Neural cell (in vitro differentiated cells): ENCODE measurements at regions not wholly inside any gene's neighbourhood (a gene's known extent, or its start where the extent isn't known, plus 50 kb on each side); places are given as distances from the start of the nearest gene placed in this dataset.

Experiments used
- H2AFZ ChIP-seq: fragments of 200-600, 300-800 bp; sonication (generic), shearing (Covaris generic); 2 replicates; pipeline ENCODE4 v1.6.0; 2014; ENCODE audit warnings: low read depth, mild to moderate bottlenecking, antibody characterized with exemption, low read length, moderate library complexity
- H3F3A ChIP-seq: fragments of 200-600 bp; shearing (Covaris generic); 2 replicates; pipeline ENCODE4 v1.6.1; 2016; ENCODE audit warnings: mild to moderate bottlenecking, moderate library complexity, mixed read lengths, antibody characterized with exemption, low read length; ENCODE audit not compliant: insufficient read depth, poor library complexity, severe bottlenecking
- H3K27ac ChIP-seq: fragments of 200-600, 300-800 bp; sonication (generic), shearing (Covaris generic); 2 replicates; pipeline ENCODE4 v1.5.1; 2014; ENCODE audit warnings: mild to moderate bottlenecking, low read length, moderate library complexity
- H3K27me3 ChIP-seq: fragments of 300-800, 200-600 bp; sonication (generic), shearing (Covaris generic); 2 replicates; pipeline ENCODE4 v1.6.0; 2014; ENCODE audit warnings: mild to moderate bottlenecking, low read depth, low read length, moderate library complexity; ENCODE audit not compliant: insufficient read depth
- H3K36me3 ChIP-seq: fragments of 300-800, 200-600 bp; sonication (generic), shearing (Covaris generic); 2 replicates; pipeline ENCODE4 v1.5.1; 2014; ENCODE audit warnings: mild to moderate bottlenecking, antibody characterized with exemption, low read length, moderate library complexity; ENCODE audit not compliant: insufficient read depth
- H3K4me2 ChIP-seq: fragments of 300-800, 200-600 bp; sonication (generic), shearing (Covaris generic); 2 replicates; pipeline ENCODE4 v1.6.0; 2014; ENCODE audit warnings: mild to moderate bottlenecking, low read length
- H3K4me3 ChIP-seq: fragments of 300-800, 200-600 bp; sonication (generic), shearing (Covaris generic); 2 replicates; pipeline ENCODE4 v1.5.1; 2014; ENCODE audit warnings: mild to moderate bottlenecking, low read length, moderate library complexity
- H3K79me2 ChIP-seq: fragments of 200-600 bp; shearing (Covaris generic); replicated peaks from 2 replicates; pipeline ENCODE4 v1.6.0; 2014; ENCODE audit warnings: mild to moderate bottlenecking, low read length, moderate library complexity; ENCODE audit not compliant: insufficient read depth
- H3K9ac ChIP-seq: fragments of 300-800, 200-600 bp; sonication (generic), shearing (Covaris generic); 2 replicates; pipeline ENCODE4 v1.6.1; 2016; ENCODE audit warnings: mild to moderate bottlenecking, low read length, mixed read lengths
- H3K9me2 ChIP-seq: fragments of 200-600 bp; shearing (Covaris generic); 2 replicates; pipeline ENCODE4 v1.6.1; 2016; ENCODE audit warnings: mild to moderate bottlenecking, low read length, mixed read lengths; ENCODE audit not compliant: insufficient read depth
- H3K9me3 ChIP-seq: fragments of 200-600, 300-800 bp; sonication (generic), shearing (Covaris generic); 2 replicates; pipeline ENCODE4 v1.6.1; 2016; ENCODE audit warnings: mild to moderate bottlenecking, mixed run types, low read length, moderate library complexity, mixed read lengths
- H4K20me1 ChIP-seq: fragments of 200-600 bp; shearing (Covaris generic); 2 replicates; pipeline ENCODE4 v1.6.1; 2016; ENCODE audit warnings: mild to moderate bottlenecking, mixed run types; ENCODE audit not compliant: insufficient read depth
- CTCF ChIP-seq: fragments of 450-650 bp; IDR thresholded peaks from 2 replicates; pipeline ENCODE4 v1.5.1; 2014; ENCODE audit warnings: antibody characterized with exemption, mild to moderate bottlenecking, moderate library complexity; ENCODE audit not compliant: poor library complexity, severe bottlenecking
- EP300 ChIP-seq: fragments of 450-650 bp; conservative IDR thresholded peaks from 2 replicates; pipeline ENCODE4 v1.6.1; 2014; ENCODE audit warnings: antibody characterized with exemption, mild to moderate bottlenecking, moderate library complexity; ENCODE audit not compliant: poor library complexity, severe bottlenecking
- EZH2 ChIP-seq: fragments of 200-600, 300-800 bp; shearing (Covaris generic), sonication (generic); IDR thresholded peaks from 2 replicates; pipeline ENCODE4 v1.6.1; 2014; ENCODE audit warnings: antibody characterized with exemption, low read length, borderline replicate concordance, mild to moderate bottlenecking; ENCODE audit not compliant: insufficient read depth, poor library complexity, severe bottlenecking
- MXI1 ChIP-seq: fragments of 450-650 bp; conservative IDR thresholded peaks from 2 replicates; pipeline ENCODE4 v1.6.1; 2014; ENCODE audit warnings: antibody characterized with exemption, mild to moderate bottlenecking; ENCODE audit not compliant: poor library complexity, severe bottlenecking
- POLR2AphosphoS5 ChIP-seq: IDR thresholded peaks from 2 replicates; pipeline ENCODE4 v1.6.1; 2012
- RAD21 ChIP-seq: fragments of 450-650 bp; conservative IDR thresholded peaks from 2 replicates; pipeline ENCODE4 v1.6.1; 2014; ENCODE audit warnings: antibody characterized with exemption, mild to moderate bottlenecking, moderate library complexity
- REST ChIP-seq: IDR thresholded peaks from 2 replicates; pipeline ENCODE4 v1.6.1; 2012; ENCODE audit warnings: borderline replicate concordance
- SMC3 ChIP-seq: fragments of 450-650 bp; conservative IDR thresholded peaks from 2 replicates; pipeline ENCODE4 v1.6.1; 2014; ENCODE audit warnings: antibody characterized with exemption, mild to moderate bottlenecking, moderate library complexity; ENCODE audit not compliant: poor library complexity
- TAF1 ChIP-seq: IDR thresholded peaks from 2 replicates; pipeline ENCODE4 v1.6.1; 2012; ENCODE audit warnings: low read depth

GRCh38 chr18:44245019-44245418 lies 435.7 kb upstream of the SETBP1 start:
- H3K9me3 ChIP-seq, result no peaks in the 10 kb centered on the region
- H4K20me1 ChIP-seq, result no peaks in the 10 kb centered on the region
- no peak overlapping the region for H3K27ac ChIP-seq
- no peak overlapping the region for H2AFZ ChIP-seq
- H3K9me2 ChIP-seq, result no peaks in the 10 kb centered on the region
- TF ChIP-seq MXI1 (no peak), CTCF (no peak), EZH2 (no peak), TAF1 (no peak), REST (no peak), SMC3 (no peak), EP300 (no peak), RAD21 (no peak), POLR2AphosphoS5 (no peak)
- no peaks in the 10 kb centered on the region for H3K27me3 ChIP-seq
- no peaks in the 10 kb centered on the region for H3F3A ChIP-seq
- no peak overlapping the region for H3K9ac ChIP-seq
- H3K4me2 ChIP-seq, result no peak overlapping the region
- no peaks in the 10 kb centered on the region for H3K79me2 ChIP-seq
- no peaks in the 10 kb centered on the region for H3K36me3 ChIP-seq
- no peak overlapping the region for H3K4me3 ChIP-seq

- Histone ChIP-seq H3K4me3 (no peak overlapping the region), H3K4me2 (no peak overlapping the region), H3K9ac (no peak overlapping the region), H3K36me3 (no peaks in the 10 kb centered on the region), H3K79me2 (no peaks in the 10 kb centered on the region), H2AFZ (no peak overlapping the region), H3K9me2 (no peaks in the 10 kb centered on the region), H4K20me1 (no peaks in the 10 kb centered on the region), H3K9me3 (no peaks in the 10 kb centered on the region), H3K27ac (no peak overlapping the region), H3F3A (no peaks in the 10 kb centered on the region), H3K27me3 (no peaks in the 10 kb centered on the region)
- TF ChIP-seq EZH2 (no peak), EP300 (no peak), TAF1 (no peak), CTCF (no peak), SMC3 (no peak), POLR2AphosphoS5 (no peak), RAD21 (no peak), MXI1 (no peak)
These were observed 434.7 kb upstream of the SETBP1 start for GRCh38 chr18:44246001-44246400.
